Adrenal gland (tissue), 9 donors: ENCODE measurements at regions not wholly inside any gene's neighbourhood (a gene's known extent, or its start where the extent isn't known, plus 50 kb on each side); places are given as distances from the start of the nearest gene placed in this dataset.
A peak's percentile ranks its signal among the peaks of the same experiment; 100 is the strongest.

Experiments
- DNase-seq, 7 donors: peaks; one replicate each; pipeline ENCODE4 v3.0.0-alpha.2; 2019 to 2020
- H3K27ac ChIP-seq, 5 donors: fragments of 200-600 bp; sonication (generic) in 4 of 5; 1 replicate in 3 of 5; 2 replicates in 2 of 5; pipeline versions ENCODE4 v1.5.1 to v1.8.0; 2016 to 2020; ENCODE audit warnings: mild to moderate bottlenecking in 1 of 5
- H3K27me3 ChIP-seq: fragments of 200-600 bp; 2 replicates; pipeline ENCODE4 v1.8.0; 2021
- H3K36me3 ChIP-seq, 2 donors: fragments of 200-600 bp; replicated peaks in 1 of 2; 1 replicate in 1 of 2; 2 replicates in 1 of 2; pipeline versions ENCODE4 v1.5.1 to v1.8.0; 2018 to 2022
- H3K4me1 ChIP-seq, 2 donors: fragments of 200-600 bp; replicated peaks in 1 of 2; 1 replicate in 1 of 2; 2 replicates in 1 of 2; pipeline versions ENCODE4 v1.5.1 to v1.8.0; 2018 to 2021
- H3K4me3 ChIP-seq, 4 donors: fragments of 200-600 bp; sonication (generic) in 3 of 4; one replicate each; pipeline ENCODE4 v1.5.1; 2016 to 2018
- H3K9me3 ChIP-seq, 3 donors: fragments of 200-600 bp; sonication (generic) in 1 of 3; replicated peaks in 1 of 3; 1 replicate in 2 of 3; 2 replicates in 1 of 3; pipeline versions ENCODE4 v1.5.1 to v1.8.0; 2016 to 2021
- POLR2A ChIP-seq, 2 donors: fragments of 450-650 bp; IDR thresholded peaks; one replicate each; pipeline ENCODE4 v1.6.1; 2017; ENCODE audit warnings: antibody characterized with exemption in 2 of 2, mild to moderate bottlenecking in 2 of 2, moderate library complexity in 1 of 2
- WGBS, 4 donors: extraction: QIAGEN DNeasy Blood & Tissue Kit in 2 of 4; methylation state at CpG; one replicate each; pipeline versions ENCODE4 v1.1.5 to v1.1.7; 2013 to 2017; 5-methylcytosine and 5-hydroxymethylcytosine counted together
- intact Hi-C, 2 donors: fragments of 100-400 bp; cut with DNase I; formaldehyde crosslinking; loops; one replicate each; pipeline versions ENCODE4 v1.14.1 to v1.15.0; 2022 to 2023
- TF ChIP-seq, protein P1 (sequence below), 6 experiments: fragments of 450-650 bp in 4 of 6; fragments of 200-600 bp in 2 of 6; sonication (generic) in 1 of 6; IDR thresholded peaks; 1 replicate in 5 of 6; 2 replicates in 1 of 6; pipeline versions ENCODE4 v1.5.1 to v1.8.0; 2016 to 2021; ENCODE audit warnings: antibody characterized with exemption in 6 of 6, mild to moderate bottlenecking in 2 of 6, moderate library complexity in 1 of 6
- donor health status: healthy with polysubstance abuse.
- donor health status: Bipolar disorder and iron deficiency.
- donor health status: DM: yes; HTN: yes; CAD: no.
- donor health status: DM: no; HTN: no; CAD: no.
- donor health status: DM: no; HTN: no; CAD: no.

DNA sequence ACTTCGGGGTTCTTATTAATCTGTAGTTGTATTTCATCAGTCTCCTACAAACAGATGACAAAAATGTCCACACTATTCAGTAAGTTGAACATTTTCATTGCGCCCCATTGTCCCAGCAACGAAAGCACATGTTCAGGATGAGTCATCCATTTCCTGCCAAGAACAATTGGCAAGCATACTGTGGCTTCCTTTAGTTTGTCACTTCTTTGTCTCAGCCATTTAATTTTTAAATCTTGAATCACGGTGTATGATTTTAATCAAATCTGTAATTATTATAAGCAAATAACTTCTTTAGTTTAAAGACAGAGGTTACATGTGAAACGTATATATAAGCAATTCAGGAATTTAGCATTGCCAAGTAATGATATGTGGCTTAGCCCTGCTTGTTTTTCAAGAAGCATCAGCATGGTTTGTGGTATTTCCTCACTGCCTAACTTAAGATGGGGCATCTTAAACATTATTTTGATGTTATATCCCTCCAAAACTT, 211.3 kb upstream of the KRR1 start:
- Histone ChIP-seq H3K27me3 (no peaks in the 10 kb centered on the region), H3K4me1 (peaks cover 30 to 40% of the 10 kb centered on the region in 2 donors), H3K9me3 (no peaks in the 10 kb centered on the region), H3K27ac (peak overlapping the region in 3 of 5 donors; percentile 44 to 75 (median 72)), H3K36me3 (no peaks in the 10 kb centered on the region), H3K4me3 (no peak overlapping the region)
- DNase-seq = peak; percentile 63 to 85 (median 75)
- no peak for TF ChIP-seq POLR2A (IDR thresholded peaks at IDR 0.05)
- TF ChIP-seq, protein P1, sequence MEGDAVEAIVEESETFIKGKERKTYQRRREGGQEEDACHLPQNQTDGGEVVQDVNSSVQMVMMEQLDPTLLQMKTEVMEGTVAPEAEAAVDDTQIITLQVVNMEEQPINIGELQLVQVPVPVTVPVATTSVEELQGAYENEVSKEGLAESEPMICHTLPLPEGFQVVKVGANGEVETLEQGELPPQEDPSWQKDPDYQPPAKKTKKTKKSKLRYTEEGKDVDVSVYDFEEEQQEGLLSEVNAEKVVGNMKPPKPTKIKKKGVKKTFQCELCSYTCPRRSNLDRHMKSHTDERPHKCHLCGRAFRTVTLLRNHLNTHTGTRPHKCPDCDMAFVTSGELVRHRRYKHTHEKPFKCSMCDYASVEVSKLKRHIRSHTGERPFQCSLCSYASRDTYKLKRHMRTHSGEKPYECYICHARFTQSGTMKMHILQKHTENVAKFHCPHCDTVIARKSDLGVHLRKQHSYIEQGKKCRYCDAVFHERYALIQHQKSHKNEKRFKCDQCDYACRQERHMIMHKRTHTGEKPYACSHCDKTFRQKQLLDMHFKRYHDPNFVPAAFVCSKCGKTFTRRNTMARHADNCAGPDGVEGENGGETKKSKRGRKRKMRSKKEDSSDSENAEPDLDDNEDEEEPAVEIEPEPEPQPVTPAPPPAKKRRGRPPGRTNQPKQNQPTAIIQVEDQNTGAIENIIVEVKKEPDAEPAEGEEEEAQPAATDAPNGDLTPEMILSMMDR (IDR thresholded peaks at IDR 0.05) = no peak
- intact Hi-C loops = no loop called here
- 5 to 9% (median 6%) methylated on average over 5 of the region's 5 CpGs for WGBS, 4 donors

DNA sequence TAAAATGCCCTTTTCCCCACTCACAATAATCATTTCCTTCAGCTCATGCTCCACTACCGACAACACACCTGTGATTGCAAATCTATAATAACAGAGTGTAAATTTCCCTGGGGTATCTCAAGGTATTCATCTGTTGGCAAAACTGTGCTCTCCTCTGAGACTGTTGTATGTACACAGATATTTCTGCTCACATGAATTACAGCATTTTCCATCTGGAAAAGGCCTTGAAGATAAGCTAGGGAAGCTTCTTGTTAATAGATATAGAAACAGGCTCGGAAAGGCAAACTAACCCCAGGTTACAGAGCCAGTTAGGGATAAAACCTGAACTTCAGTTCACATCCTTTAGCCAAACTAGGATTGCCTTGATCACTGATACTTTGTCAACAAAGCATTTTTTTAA, 210.4 kb upstream of the KRR1 start:
- TF ChIP-seq, protein P1 (IDR thresholded peaks at IDR 0.05) = no peak
- TF ChIP-seq POLR2A (IDR thresholded peaks at IDR 0.05) = no peak
- Histone ChIP-seq H3K4me1 (peaks cover 30 to 40% of the 10 kb centered on the region in 2 donors), H3K27ac (peak overlapping the region in 2 of 5 donors; percentile 38 to 65), H3K36me3 (no peaks in the 10 kb centered on the region), H3K9me3 (no peaks in the 10 kb centered on the region), H3K27me3 (no peaks in the 10 kb centered on the region), H3K4me3 (no peak overlapping the region)
- 43 to 66% (median 51%) methylated on average over 2 of the region's 2 CpGs for WGBS, 4 donors
- no peak for DNase-seq
- intact Hi-C loops = no loop called here

DNA sequence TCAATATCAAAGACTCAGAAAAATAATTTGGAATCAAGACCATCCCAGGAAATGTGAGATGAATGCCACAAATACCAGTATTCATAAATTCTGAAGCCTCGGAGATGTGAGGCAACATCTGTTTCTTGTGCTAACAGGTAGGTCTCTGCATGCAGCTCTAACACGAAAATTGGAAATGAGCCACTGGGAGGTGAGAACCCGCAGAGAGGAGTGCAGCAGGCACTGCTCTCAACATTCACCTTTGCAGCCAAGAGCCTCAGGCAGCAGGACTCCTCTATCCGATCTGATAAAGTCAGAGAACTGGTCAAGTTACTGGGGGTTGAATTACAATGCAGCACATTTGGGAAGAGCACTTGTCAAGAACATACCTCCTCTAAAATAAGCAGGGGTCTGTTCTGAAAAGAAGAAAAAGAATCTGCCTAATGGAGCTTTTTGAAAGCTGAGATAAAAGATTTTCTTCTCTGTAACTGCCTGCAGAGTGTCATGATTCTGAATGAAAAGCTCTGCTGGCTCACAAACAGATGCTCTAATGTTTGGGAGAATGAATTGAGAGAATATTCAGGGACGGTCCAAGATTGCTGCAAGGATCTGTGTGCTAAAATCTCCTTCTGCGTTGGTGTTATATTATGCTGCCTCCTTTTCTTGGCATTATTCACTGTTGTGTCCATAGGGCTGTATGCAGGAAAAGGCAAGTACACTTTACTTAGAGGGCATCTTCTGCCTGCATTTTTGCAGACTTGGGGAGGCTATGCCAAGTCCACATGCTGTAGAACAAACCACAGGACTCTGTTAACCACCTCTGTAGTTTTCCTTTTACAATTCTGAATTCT, 209.6 kb upstream of the KRR1 start:
- Histone ChIP-seq H3K36me3 (no peaks in the 10 kb centered on the region), H3K27me3 (no peaks in the 10 kb centered on the region), H3K4me3 (no peak overlapping the region), H3K4me1 (peaks cover 30 to 40% of the 10 kb centered on the region in 2 donors), H3K27ac (peak overlapping the region in 1 of 5 donors; percentile 38), H3K9me3 (no peaks in the 10 kb centered on the region)
- TF ChIP-seq, protein P1 (IDR thresholded peaks at IDR 0.05) = no peak
- TF ChIP-seq POLR2A (IDR thresholded peaks at IDR 0.05) = no peak
- intact Hi-C loops = no loop called here
- no peak for DNase-seq
- 52 to 58% (median 54%) methylated on average over 6 of the region's 6 CpGs for WGBS, 4 donors

DNA sequence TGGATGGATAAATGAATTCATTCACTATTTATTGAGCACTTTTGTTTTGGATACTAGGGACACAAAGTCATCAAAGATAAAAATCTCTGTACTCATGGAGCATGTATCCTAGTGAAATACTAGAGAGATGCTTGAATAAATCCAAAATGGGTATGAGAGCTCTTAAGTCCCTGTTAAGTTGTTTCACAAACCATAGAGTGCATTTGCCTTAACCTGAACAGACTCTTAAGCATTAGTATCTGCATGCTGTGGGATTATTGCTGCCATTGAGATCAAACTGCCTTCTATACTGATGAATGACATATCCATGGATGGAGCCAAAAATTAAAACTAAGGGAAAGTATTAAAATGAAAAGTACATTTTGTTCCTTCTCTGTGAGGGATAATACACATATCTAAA, 206.5 kb upstream of the KRR1 start:
- intact Hi-C loops = no loop called here
- Histone ChIP-seq H3K4me1 (peaks cover 15 to 19% of the 10 kb centered on the region in 2 donors), H3K4me3 (no peak overlapping the region), H3K9me3 (no peaks in the 10 kb centered on the region), H3K36me3 (no peaks in the 10 kb centered on the region), H3K27ac (no peak overlapping the region), H3K27me3 (no peaks in the 10 kb centered on the region)
- no peak for TF ChIP-seq POLR2A (IDR thresholded peaks at IDR 0.05)
- TF ChIP-seq, protein P1 (IDR thresholded peaks at IDR 0.05) = no peak
- no peak for DNase-seq
